HG03378 (cell line): ENCODE measurements at regions not wholly inside any gene's neighbourhood (a gene's known extent, or its start where the extent isn't known, plus 50 kb on each side); places are given as distances from the start of the nearest gene placed in this dataset.
"Not testable (repeated sequence)": the region's sequence is repeated elsewhere in the genome, so short reads cannot be mapped to it uniquely, and the experiment has no call there.

Experiments used
- ATAC-seq: cut with Tn5 transposase; IDR thresholded peaks from one replicate; pipeline ENCODE4 v1.9.1; 2021; ENCODE audit warnings: mild to moderate bottlenecking, moderate library complexity; ENCODE audit not compliant: unreplicated experiment

- no peak for ATAC-seq
Observed at GRCh38 chr10:33913194-33913593, 578.7 kb upstream of the NRP1 start.

GRCh38 chr10:33909476-33909875, 575.0 kb upstream of the NRP1 start:
- ATAC-seq: not testable (repeated sequence)

- no peak for ATAC-seq
Observed at GRCh38 chr10:33901166-33901565, 566.7 kb upstream of the NRP1 start.

GRCh38 chr10:33900596-33900995, 566.1 kb upstream of the NRP1 start:
- ATAC-seq: no peak

GRCh38 chr10:33899578-33900531, 565.4 kb upstream of the NRP1 start:
- ATAC-seq: no peak

GRCh38 chr10:33897291-33897752, 562.9 kb upstream of the NRP1 start:
- no peak for ATAC-seq

GRCh38 chr10:33893506-33893905, 559.0 kb upstream of the NRP1 start:
- no peak for ATAC-seq

GRCh38 chr10:33889371-33889770, 554.9 kb upstream of the NRP1 start:
- ATAC-seq: no peak

- ATAC-seq: no peak
Observed at GRCh38 chr10:33887188-33887587, 552.7 kb upstream of the NRP1 start.

GRCh38 chr10:33886299-33886698, 551.8 kb upstream of the NRP1 start:
- no peak for ATAC-seq

- no peak for ATAC-seq
Observed at GRCh38 chr10:33884604-33885003, 550.1 kb upstream of the NRP1 start.

GRCh38 chr10:33883881-33884280, 549.4 kb upstream of the NRP1 start:
- ATAC-seq: no peak

- no peak for ATAC-seq
Observed at GRCh38 chr10:33882996-33883395, 548.5 kb upstream of the NRP1 start.

GRCh38 chr10:33880291-33880690, 545.8 kb upstream of the NRP1 start:
- no peak for ATAC-seq

- ATAC-seq: no peak
Observed at GRCh38 chr10:33878238-33878786, 543.8 kb upstream of the NRP1 start.

GRCh38 chr10:33876584-33877400, 542.3 kb upstream of the NRP1 start:
- ATAC-seq: no peak

GRCh38 chr10:33875924-33876583, 541.6 kb upstream of the NRP1 start:
- ATAC-seq: no peak

- no peak for ATAC-seq
Observed at GRCh38 chr10:33871061-33871956, 536.8 kb upstream of the NRP1 start.

GRCh38 chr10:33869481-33869880, 535.0 kb upstream of the NRP1 start:
- no peak for ATAC-seq

- ATAC-seq: no peak
Observed at GRCh38 chr10:33869028-33869427, 534.6 kb upstream of the NRP1 start.
